HEK293 (cell line): ENCODE measurements at regions not wholly inside any gene's neighbourhood (a gene's known extent, or its start where the extent isn't known, plus 50 kb on each side); places are given as distances from the start of the nearest gene placed in this dataset.

ENCODE experiments used
- CTCF ChIA-PET: fragments of 350-600 bp; formaldehyde crosslinking; extraction: SDS; loops from one replicate; lab custom pipeline; 2021; ENCODE audit warnings: antibody characterized with exemption; lab: Yijun Ruan, JAX
- POLR2A ChIA-PET: fragments of 300-600 bp; formaldehyde crosslinking; extraction: SDS; loops from one replicate; lab custom pipeline; 2020; ENCODE audit warnings: antibody characterized with exemption, inconsistent platforms; lab: Yijun Ruan, JAX
- H3K27ac ChIP-seq: fragments of 200-500 bp; sonication (Bioruptor generic); 2 replicates; pipeline ENCODE4 v1.5.1; 2014; ENCODE audit warnings: low read depth, low read length, control low read depth, inconsistent platforms; ENCODE audit errors: extremely low read depth
- H3K36me3 ChIP-seq, 2 experiments: fragments of 200-500 bp in 1 of 2; sonication (Bioruptor generic) in 1 of 2; 1 replicate in 1 of 2; 2 replicates in 1 of 2; pipeline ENCODE4 v1.5.1; 2014 to 2017; ENCODE audit warnings: inconsistent platforms in 2 of 2, low read length in 2 of 2; ENCODE audit not compliant: control insufficient read depth in 2 of 2, insufficient read depth in 1 of 2
- H3K4me1 ChIP-seq: fragments of 200-500 bp; sonication (Bioruptor generic); 2 replicates; pipeline ENCODE4 v1.5.1; 2014; ENCODE audit warnings: mild to moderate bottlenecking, low read length, inconsistent platforms; ENCODE audit not compliant: control insufficient read depth, insufficient read depth
- H3K4me3 ChIP-seq: 2 replicates; pipeline ENCODE4 v1.5.1; 2011; ENCODE audit warnings: low read depth, mild to moderate bottlenecking, control low read depth, low read length, moderate library complexity
- H3K9me3 ChIP-seq: fragments of 200-500 bp; sonication (Bioruptor generic); 2 replicates; pipeline ENCODE4 v1.5.1; 2014; ENCODE audit warnings: low read depth, low read length, inconsistent platforms; ENCODE audit not compliant: control insufficient read depth, insufficient read depth
- GLIS1 ChIP-seq: fragments of 450-650 bp; formaldehyde crosslinking; IDR thresholded peaks from 2 replicates; pipeline ENCODE4 v1.5.1; 2016; ENCODE audit warnings: missing biosample characterization, missing genetic modification characterization
- HIC1 ChIP-seq: fragments of 450-650 bp; formaldehyde crosslinking; IDR thresholded peaks from 2 replicates; pipeline ENCODE4 v1.5.1; 2016; ENCODE audit warnings: missing biosample characterization, missing genetic modification characterization
- REPIN1 ChIP-seq: fragments of 450-650 bp; formaldehyde crosslinking; IDR thresholded peaks from 2 replicates; pipeline ENCODE4 v1.5.1; 2017; ENCODE audit warnings: missing biosample characterization, missing genetic modification characterization, low read depth
- YY1 ChIP-seq: fragments of 450-650 bp; formaldehyde crosslinking; IDR thresholded peaks from 2 replicates; pipeline ENCODE4 v1.5.1; 2018; ENCODE audit warnings: missing biosample characterization, missing genetic modification characterization
- ZBTB7A ChIP-seq: fragments of 450-650 bp; formaldehyde crosslinking; IDR thresholded peaks from 2 replicates; pipeline ENCODE4 v1.5.1; 2016; ENCODE audit warnings: low read depth, missing biosample characterization, missing genetic modification characterization
- ZNF10 ChIP-seq: fragments of 450-650 bp; formaldehyde crosslinking; IDR thresholded peaks from 2 replicates; pipeline ENCODE4 v1.5.1; 2017; ENCODE audit warnings: missing biosample characterization, missing genetic modification characterization
- ZNF114 ChIP-seq: fragments of 450-650 bp; formaldehyde crosslinking; IDR thresholded peaks from 2 replicates; pipeline ENCODE4 v1.5.0; 2017; ENCODE audit warnings: missing biosample characterization, missing genetic modification characterization
- ZNF138 ChIP-seq: fragments of 450-650 bp; formaldehyde crosslinking; IDR thresholded peaks from 2 replicates; pipeline ENCODE4 v1.5.1; 2016; ENCODE audit warnings: missing biosample characterization, missing genetic modification characterization, borderline replicate concordance
- ZNF140 ChIP-seq: fragments of 450-650 bp; formaldehyde crosslinking; IDR thresholded peaks from 2 replicates; pipeline ENCODE4 v1.5.1; 2016; ENCODE audit warnings: missing biosample characterization, missing genetic modification characterization
- ZNF23 ChIP-seq: fragments of 450-650 bp; formaldehyde crosslinking; IDR thresholded peaks from 2 replicates; pipeline ENCODE4 v1.5.1; 2016; ENCODE audit warnings: missing biosample characterization, missing genetic modification characterization, borderline replicate concordance
- ZNF292 ChIP-seq: fragments of 450-650 bp; formaldehyde crosslinking; IDR thresholded peaks from 2 replicates; pipeline ENCODE4 v1.5.1; 2016; ENCODE audit warnings: low read depth, missing biosample characterization, missing genetic modification characterization, borderline replicate concordance
- ZNF324 ChIP-seq: fragments of 450-650 bp; formaldehyde crosslinking; IDR thresholded peaks from 2 replicates; pipeline ENCODE4 v1.5.1; 2016; ENCODE audit warnings: missing biosample characterization, missing genetic modification characterization
- ZNF341 ChIP-seq: fragments of 450-650 bp; formaldehyde crosslinking; IDR thresholded peaks from 2 replicates; pipeline ENCODE4; 2016; ENCODE audit warnings: low read depth, missing biosample characterization, missing genetic modification characterization
- ZNF366 ChIP-seq: fragments of 450-650 bp; formaldehyde crosslinking; conservative IDR thresholded peaks from 2 replicates; pipeline ENCODE4 v1.5.1; 2016; ENCODE audit warnings: missing biosample characterization, missing genetic modification characterization
- ZNF394 ChIP-seq: fragments of 450-650 bp; formaldehyde crosslinking; IDR thresholded peaks from 2 replicates; pipeline ENCODE4 v1.5.1; 2016; ENCODE audit warnings: missing biosample characterization, missing genetic modification characterization, mild to moderate bottlenecking, moderate library complexity, borderline replicate concordance
- ZNF404 ChIP-seq: fragments of 450-650 bp; formaldehyde crosslinking; IDR thresholded peaks from 2 replicates; pipeline ENCODE4 v1.5.1; 2017; ENCODE audit warnings: missing biosample characterization, missing genetic modification characterization
- ZNF423 ChIP-seq: fragments of 450-650 bp; formaldehyde crosslinking; IDR thresholded peaks from 2 replicates; pipeline ENCODE4 v1.5.1; 2016; ENCODE audit warnings: missing biosample characterization, missing genetic modification characterization
- ZNF426 ChIP-seq: fragments of 450-650 bp; formaldehyde crosslinking; IDR thresholded peaks from 2 replicates; pipeline ENCODE4 v1.5.1; 2017; ENCODE audit warnings: missing biosample characterization, missing genetic modification characterization, mild to moderate bottlenecking, inconsistent platforms, moderate library complexity
- ZNF510 ChIP-seq: fragments of 450-650 bp; formaldehyde crosslinking; IDR thresholded peaks from 2 replicates; pipeline ENCODE4 v1.5.1; 2018; ENCODE audit warnings: mild to moderate bottlenecking, missing genetic modification characterization, missing biosample characterization; ENCODE audit not compliant: insufficient replicate concordance
- ZNF621 ChIP-seq: fragments of 450-650 bp; formaldehyde crosslinking; IDR thresholded peaks from 2 replicates; pipeline ENCODE4 v1.5.1; 2017; ENCODE audit warnings: missing biosample characterization, missing genetic modification characterization
- ZNF624 ChIP-seq: fragments of 450-650 bp; formaldehyde crosslinking; IDR thresholded peaks from 2 replicates; pipeline ENCODE4 v1.5.1; 2017; ENCODE audit warnings: missing biosample characterization, missing genetic modification characterization
- ZNF658 ChIP-seq: fragments of 450-650 bp; formaldehyde crosslinking; IDR thresholded peaks from 2 replicates; pipeline ENCODE4; 2016; ENCODE audit warnings: missing biosample characterization, missing genetic modification characterization
- ZNF677 ChIP-seq: fragments of 450-650 bp; IDR thresholded peaks from 2 replicates; pipeline ENCODE4 v1.5.0; 2018; ENCODE audit warnings: missing biosample characterization, mild to moderate bottlenecking, missing genetic modification characterization, moderate library complexity
- ZNF704 ChIP-seq: fragments of 450-650 bp; formaldehyde crosslinking; IDR thresholded peaks from 2 replicates; pipeline ENCODE4 v1.5.1; 2016; ENCODE audit warnings: missing biosample characterization, missing genetic modification characterization
- ZNF76 ChIP-seq: fragments of 450-650 bp; formaldehyde crosslinking; IDR thresholded peaks from 2 replicates; pipeline ENCODE4; 2016; ENCODE audit warnings: low read depth, missing biosample characterization, missing genetic modification characterization, borderline replicate concordance
- ZNF792 ChIP-seq: fragments of 450-650 bp; formaldehyde crosslinking; IDR thresholded peaks from 2 replicates; pipeline ENCODE4 v1.5.1; 2016; ENCODE audit warnings: missing biosample characterization, missing genetic modification characterization
- ZNF843 ChIP-seq: fragments of 450-650 bp; formaldehyde crosslinking; IDR thresholded peaks from 2 replicates; pipeline ENCODE4 v1.5.1; 2016; ENCODE audit warnings: missing biosample characterization, missing genetic modification characterization
- ZSCAN23 ChIP-seq: fragments of 450-650 bp; formaldehyde crosslinking; IDR thresholded peaks from 2 replicates; pipeline ENCODE4 v1.5.1; 2016; ENCODE audit warnings: missing biosample characterization, missing genetic modification characterization
- ZSCAN30 ChIP-seq: fragments of 450-650 bp; IDR thresholded peaks from 2 replicates; pipeline ENCODE4 v1.5.1; 2018; ENCODE audit warnings: missing biosample characterization, mild to moderate bottlenecking, missing genetic modification characterization, moderate library complexity
- ZSCAN5A ChIP-seq: fragments of 450-650 bp; formaldehyde crosslinking; IDR thresholded peaks from 2 replicates; pipeline ENCODE4 v1.5.1; 2016; ENCODE audit warnings: missing biosample characterization, missing genetic modification characterization
- ZXDB ChIP-seq: fragments of 450-650 bp; formaldehyde crosslinking; IDR thresholded peaks from 2 replicates; pipeline ENCODE4 v1.5.1; 2016; ENCODE audit warnings: missing biosample characterization, missing genetic modification characterization
- TF ChIP-seq, protein P1 (sequence below): fragments of 450-650 bp; formaldehyde crosslinking; IDR thresholded peaks from 2 replicates; pipeline ENCODE4 v1.5.1; 2016; ENCODE audit warnings: missing biosample characterization, missing genetic modification characterization
- TF ChIP-seq, protein P2 (sequence below): fragments of 450-650 bp; formaldehyde crosslinking; IDR thresholded peaks from 2 replicates; pipeline ENCODE4 v1.5.1; 2016; ENCODE audit warnings: missing biosample characterization, missing genetic modification characterization

DNA sequence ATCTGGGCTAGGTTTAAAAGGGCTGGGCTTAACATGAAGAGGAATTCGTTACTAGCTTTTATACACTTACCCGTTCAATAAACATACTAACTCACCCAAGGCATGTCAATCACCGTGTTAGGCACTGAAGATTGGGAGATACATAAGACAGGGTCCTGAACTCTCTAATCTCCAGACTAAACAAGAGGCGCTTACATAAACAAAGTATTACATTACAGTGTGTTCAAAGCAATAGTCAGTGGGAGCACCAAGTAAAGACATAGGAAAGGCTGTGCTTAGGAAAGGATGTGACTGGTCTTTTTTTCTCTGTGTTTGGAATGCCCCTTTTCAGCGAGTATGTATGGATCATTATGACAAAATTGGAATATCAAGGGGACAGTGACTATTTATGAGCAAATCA, 203.6 kb upstream of the ADRA1B start:
- Histone ChIP-seq H3K4me3 (no peak overlapping the region), H3K9me3 (no peaks in the 10 kb centered on the region; the same call in 1 of the 2 replicates), H3K27ac (peak overlapping the region; percentile 80), H3K36me3 (no peaks in the 10 kb centered on the region), H3K4me1 (peaks cover 17% of the 10 kb centered on the region)
- POLR2A ChIA-PET = no interaction called here
- CTCF ChIA-PET = no interaction called here
- no peak for TF ChIP-seq ZNF404 (tag by site-specific recombination)
- no peak for TF ChIP-seq ZNF10 (tag by site-specific recombination)
- TF ChIP-seq, protein P1, sequence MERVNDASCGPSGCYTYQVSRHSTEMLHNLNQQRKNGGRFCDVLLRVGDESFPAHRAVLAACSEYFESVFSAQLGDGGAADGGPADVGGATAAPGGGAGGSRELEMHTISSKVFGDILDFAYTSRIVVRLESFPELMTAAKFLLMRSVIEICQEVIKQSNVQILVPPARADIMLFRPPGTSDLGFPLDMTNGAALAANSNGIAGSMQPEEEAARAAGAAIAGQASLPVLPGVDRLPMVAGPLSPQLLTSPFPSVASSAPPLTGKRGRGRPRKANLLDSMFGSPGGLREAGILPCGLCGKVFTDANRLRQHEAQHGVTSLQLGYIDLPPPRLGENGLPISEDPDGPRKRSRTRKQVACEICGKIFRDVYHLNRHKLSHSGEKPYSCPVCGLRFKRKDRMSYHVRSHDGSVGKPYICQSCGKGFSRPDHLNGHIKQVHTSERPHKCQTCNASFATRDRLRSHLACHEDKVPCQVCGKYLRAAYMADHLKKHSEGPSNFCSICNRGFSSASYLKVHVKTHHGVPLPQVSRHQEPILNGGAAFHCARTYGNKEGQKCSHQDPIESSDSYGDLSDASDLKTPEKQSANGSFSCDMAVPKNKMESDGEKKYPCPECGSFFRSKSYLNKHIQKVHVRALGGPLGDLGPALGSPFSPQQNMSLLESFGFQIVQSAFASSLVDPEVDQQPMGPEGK = no peak
- TF ChIP-seq ZNF843 = peak; percentile 84
- no peak for TF ChIP-seq ZSCAN5A (tag by site-specific recombination)
- no peak for TF ChIP-seq ZNF677
- TF ChIP-seq ZNF621 (tag by site-specific recombination) = no peak
- no peak for TF ChIP-seq ZNF114 (tag by site-specific recombination)
- peak; percentile 42 for TF ChIP-seq ZXDB
- TF ChIP-seq YY1 (tag by site-specific recombination) = no peak
- TF ChIP-seq ZNF624 = no peak
- TF ChIP-seq ZBTB7A (tag by site-specific recombination) = no peak
- 0 out of 2 replicates have a peak, but pooled peaks have one; percentile 6 for TF ChIP-seq GLIS1
- TF ChIP-seq ZNF292 (tag by site-specific recombination) = no peak
- no peak for TF ChIP-seq ZNF76 (tag by site-specific recombination)
- no peak for TF ChIP-seq ZNF658 (tag by site-specific recombination)
- TF ChIP-seq ZSCAN30 = no peak
- TF ChIP-seq ZNF704 (tag by site-specific recombination) = no peak
- no peak for TF ChIP-seq ZNF324 (tag by site-specific recombination)
- TF ChIP-seq, protein P2, sequence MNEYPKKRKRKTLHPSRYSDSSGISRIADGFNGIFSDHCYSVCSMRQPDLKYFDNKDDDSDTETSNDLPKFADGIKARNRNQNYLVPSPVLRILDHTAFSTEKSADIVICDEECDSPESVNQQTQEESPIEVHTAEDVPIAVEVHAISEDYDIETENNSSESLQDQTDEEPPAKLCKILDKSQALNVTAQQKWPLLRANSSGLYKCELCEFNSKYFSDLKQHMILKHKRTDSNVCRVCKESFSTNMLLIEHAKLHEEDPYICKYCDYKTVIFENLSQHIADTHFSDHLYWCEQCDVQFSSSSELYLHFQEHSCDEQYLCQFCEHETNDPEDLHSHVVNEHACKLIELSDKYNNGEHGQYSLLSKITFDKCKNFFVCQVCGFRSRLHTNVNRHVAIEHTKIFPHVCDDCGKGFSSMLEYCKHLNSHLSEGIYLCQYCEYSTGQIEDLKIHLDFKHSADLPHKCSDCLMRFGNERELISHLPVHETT (tag by site-specific recombination) = no peak
- no peak for TF ChIP-seq ZSCAN23
- TF ChIP-seq ZNF140 (tag by site-specific recombination) = no peak
- no peak for TF ChIP-seq ZNF426 (tag by site-specific recombination)
- TF ChIP-seq ZNF23 = no peak
- TF ChIP-seq ZNF394 (tag by site-specific recombination) = no peak
- TF ChIP-seq ZNF423 (tag by site-specific recombination) = no peak
- TF ChIP-seq ZNF341 (tag by site-specific recombination) = no peak
- no peak for TF ChIP-seq ZNF792 (tag by site-specific recombination)
- TF ChIP-seq HIC1 (tag by site-specific recombination) = no peak
- TF ChIP-seq ZNF138 (tag by site-specific recombination) = no peak
- no peak for TF ChIP-seq ZNF366 (tag by site-specific recombination)
- no peak for TF ChIP-seq REPIN1
- no peak for TF ChIP-seq ZNF510 (tag by site-specific recombination)
